Activated naive CD4-positive, alpha-beta T cell (primary cell): ENCODE measurements at regions not wholly inside any gene's neighbourhood (a gene's known extent, or its start where the extent isn't known, plus 50 kb on each side); places are given as distances from the start of the nearest gene placed in this dataset.
"Not testable (repeated sequence)": the region's sequence is repeated elsewhere in the genome, so short reads cannot be mapped to it uniquely, and the experiment has no call there.

Source experiments
- DNase-seq, 4 experiments: peaks; one replicate each; lab custom pipeline; 2025; lab: John Stamatoyannopoulos, UW

DNA sequence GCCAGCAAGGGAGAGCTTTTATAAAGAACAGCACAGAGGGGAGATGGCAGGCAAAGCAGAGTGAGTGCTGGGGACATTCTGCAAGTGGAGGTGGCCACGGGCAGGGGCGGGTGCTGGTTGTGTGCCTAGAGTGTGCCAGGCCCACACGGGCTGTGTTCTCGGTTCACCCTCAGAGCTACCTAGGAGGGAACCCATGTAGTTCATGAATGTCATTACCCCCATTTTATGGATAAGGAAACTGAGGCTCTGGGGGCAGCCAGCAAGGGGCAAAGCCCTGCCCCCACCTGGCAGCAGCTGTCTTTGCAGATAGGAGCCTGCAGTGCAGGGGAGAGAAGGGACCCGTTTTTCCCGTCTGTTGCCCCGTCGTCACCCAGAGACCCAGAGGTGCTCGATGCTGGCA, 85.2 kb upstream of the NCOR2 start:
- no peak for DNase-seq

DNA sequence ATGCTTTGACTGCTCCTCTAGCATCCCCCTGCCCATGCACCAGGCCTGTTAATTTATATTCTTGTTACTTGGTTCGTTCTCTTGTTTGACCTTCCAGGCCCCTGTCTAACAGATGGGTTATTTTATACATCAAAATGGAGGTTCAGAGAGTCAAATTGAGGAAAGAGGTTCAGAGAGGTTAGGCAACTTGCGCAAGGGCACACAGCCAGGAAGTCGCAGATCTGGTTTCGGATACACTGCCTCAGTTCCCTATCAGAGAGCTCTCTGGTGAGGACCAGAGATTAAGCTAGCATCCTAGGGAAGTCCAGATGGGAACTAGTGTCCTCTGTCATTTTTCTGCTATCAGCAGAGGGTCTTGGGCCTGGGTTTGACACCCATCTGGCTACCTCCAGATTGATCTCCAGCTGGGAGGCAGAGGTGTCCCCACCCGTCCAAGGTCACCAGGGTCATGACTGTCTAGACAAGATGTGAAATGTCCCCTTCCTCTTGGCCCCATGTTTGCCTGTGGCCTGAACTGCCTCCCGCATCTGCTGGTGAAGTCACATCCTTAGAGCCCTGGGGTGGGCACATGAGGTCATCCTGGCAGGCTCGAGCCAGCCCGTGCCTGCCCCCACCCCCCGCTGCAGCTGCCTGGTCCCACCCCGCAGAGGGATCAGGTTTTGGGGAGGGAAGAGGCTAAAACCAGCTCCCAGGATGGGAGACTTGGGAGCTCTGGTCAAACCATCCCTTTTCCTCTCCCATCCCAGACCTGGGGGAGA, 84.3 kb upstream of the NCOR2 start:
- DNase-seq: no peak

DNA sequence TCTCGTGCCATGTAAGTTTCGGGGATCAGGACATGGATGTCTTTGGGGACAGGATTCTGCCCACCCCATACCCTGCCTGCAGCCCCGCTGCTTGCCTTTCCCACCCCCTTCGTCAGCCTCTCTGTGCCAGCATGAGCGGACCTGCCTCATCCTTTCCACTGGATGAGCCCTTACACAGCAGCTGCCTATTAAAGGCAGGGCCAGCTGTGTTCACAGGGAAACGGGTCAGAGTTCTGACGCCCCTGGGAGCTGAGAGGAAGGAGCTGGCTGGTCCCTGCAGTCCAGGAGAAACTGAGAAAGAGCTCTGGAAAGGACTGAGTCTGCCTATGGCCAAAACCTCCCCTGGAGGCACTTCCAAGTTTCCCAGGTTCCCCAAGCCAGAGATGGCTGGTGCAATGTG, 83.5 kb upstream of the NCOR2 start:
- no peak for DNase-seq

DNA sequence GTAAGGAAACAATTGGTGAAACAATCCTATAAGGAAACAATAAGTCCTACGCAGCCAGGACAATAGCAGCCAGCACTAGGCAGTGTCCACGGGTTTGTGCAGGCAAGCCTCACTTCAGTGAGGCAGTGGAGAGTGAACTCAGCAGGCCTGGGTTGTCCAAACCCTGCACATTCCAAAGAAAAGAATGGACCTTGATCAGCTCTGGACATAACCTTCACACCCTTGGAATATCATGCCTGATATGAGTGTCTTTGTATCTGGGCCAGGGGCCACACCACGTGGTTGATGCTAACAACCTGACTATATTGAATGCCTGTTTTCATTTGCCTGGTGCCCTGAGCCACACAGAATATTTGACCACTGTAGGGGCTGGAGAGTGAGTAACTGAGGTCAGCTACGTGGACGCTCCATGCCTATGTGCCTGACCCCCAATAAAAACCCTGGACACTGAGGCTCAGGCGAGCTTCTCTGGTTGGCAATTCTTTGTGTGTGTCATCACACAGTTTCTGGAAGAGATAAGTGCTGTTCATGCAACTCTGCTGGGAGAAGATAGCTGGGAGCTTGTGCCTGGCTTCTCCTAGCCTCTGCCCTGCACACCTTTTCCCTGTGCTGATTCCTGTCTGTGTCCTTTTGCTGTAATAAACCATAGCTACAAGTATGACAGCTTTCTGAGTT, 81.4 kb upstream of the NCOR2 start:
- DNase-seq: no peak

DNA sequence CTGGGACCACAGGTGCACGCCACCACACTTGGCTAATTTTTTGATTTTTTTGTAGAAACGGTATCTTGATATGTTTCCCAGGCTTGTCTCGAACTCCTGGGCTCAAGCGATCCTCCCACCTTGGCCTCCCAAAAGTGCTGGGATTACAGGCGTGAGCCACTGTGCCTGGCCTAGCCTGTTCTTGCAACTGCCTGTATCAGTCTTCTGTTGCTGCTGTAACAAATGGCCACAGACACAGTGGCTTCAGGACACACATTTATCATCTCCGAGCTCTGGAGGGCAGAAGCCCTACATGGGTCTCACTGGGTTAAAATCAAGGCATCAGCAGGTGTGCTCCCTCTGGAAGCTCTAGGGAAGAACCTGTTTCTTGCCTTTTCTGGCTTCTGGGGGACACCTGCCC, 79.9 kb upstream of the NCOR2 start:
- no peak for DNase-seq

DNA sequence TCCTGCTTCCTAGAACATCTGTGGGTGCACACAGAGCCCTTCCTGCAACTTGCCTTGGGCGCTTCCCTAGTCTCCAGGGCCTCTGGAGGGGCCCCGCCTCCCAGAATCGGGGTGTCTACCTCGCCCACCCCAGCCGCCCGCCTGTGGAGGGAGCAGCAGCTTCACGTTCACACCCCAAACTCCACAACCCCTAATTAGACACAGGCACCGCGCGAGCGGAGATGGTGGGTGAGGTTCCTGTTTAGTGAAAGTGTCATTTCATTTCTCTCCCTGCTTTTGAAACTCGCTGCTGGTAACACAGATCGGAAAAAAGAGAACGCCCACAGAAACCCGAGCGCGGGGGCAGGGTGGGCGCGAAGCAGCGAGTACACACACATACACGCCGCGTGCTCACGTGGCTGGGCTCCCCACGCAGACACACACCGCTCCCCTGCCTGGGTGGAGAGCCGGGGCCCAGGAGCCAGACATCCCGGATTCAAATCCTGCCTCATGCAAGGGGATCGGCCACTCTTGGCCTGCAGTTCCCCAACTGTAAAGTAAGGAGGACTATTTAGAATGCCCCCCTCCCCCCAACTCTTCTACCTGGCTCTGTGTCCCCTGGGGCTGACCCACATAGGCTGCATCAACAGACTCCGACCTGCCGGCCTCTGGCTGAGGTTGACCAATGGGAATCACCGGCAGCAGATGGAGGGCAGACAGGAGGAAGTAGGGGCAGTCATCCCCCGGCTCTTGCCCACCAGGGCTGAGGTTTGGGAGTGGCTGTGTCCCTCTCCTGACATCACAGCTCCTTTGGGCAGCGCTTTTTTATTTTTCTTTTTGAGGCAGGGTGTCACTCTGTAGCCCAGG, 79.2 kb upstream of the NCOR2 start:
- peak in 3 of 4 experiments; percentile 5 to 17 (median 6) for DNase-seq

DNA sequence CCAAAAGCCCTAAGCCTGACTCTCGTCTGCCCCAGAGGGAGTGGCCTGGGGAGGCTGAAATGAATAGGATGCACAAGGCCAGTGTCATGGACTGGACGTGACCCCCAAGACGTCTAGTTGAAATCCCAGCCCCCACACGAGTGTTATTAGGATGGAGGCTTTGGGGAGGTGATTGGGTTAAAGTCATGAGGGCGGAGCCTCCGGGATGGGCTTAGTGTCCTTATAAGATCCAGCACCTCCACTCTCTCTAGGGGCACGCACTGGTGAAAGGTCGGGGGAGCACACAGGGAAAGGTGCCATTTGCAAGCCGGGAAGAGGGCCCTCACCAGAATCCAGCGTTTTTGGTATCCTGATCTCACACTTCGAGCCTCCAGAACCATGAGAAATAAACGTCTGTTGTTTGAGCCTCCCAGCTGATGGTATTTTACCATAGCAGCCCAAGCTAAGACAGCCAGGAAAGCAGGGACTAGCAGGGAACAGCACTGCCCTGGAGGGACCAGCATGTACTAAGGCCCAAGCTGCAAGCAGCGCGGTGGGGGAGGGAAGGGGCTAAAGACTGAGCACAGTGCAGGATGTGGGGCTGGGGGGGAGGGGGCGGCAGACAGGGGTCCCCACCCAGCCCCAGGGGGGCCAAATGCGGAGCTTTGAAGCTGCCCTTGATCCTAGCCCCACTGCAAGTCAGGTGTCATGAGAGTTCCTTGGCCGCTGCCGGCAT, 78.3 kb upstream of the NCOR2 start:
- DNase-seq: no peak

DNA sequence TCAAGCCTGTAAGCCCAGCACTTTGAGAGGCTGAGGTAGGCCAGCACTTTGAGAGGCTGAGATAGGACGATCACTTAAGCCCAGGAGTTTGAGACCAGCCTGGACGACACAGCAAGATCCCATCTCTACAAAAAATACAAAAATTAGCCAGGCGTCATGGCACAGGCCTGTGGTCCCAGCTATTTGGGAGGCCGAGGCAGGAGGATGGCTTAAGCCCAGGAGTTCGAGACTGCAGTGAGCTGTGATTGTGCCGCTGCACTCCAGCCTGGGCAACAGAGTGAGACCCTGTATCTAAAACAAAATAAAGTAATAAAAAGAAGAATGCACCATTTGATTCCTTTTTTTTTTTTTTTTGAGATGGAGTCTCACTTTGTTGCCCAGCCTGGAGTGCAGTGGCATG, 76.4 kb upstream of the NCOR2 start:
- not testable (repeated sequence) for DNase-seq

DNA sequence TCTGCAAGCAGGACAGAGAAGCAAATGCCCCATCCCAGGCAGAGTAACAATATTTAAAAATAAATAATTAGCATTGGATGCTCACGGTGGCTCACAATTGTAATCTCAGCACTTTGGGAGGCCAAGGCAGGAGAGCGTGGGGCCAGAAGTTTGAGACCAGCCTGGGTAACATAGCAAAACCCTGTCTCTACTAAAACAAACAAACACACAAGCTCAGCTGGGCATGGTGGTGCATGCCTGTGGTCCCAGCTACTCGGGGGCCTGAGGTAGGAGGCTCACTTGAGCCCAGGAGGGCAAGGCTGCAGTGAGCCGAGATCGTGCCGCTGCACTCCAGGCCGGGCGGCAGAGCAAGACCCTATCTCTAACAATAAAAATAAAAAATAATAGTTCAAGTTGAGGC, 74.7 kb upstream of the NCOR2 start:
- no peak for DNase-seq

DNA sequence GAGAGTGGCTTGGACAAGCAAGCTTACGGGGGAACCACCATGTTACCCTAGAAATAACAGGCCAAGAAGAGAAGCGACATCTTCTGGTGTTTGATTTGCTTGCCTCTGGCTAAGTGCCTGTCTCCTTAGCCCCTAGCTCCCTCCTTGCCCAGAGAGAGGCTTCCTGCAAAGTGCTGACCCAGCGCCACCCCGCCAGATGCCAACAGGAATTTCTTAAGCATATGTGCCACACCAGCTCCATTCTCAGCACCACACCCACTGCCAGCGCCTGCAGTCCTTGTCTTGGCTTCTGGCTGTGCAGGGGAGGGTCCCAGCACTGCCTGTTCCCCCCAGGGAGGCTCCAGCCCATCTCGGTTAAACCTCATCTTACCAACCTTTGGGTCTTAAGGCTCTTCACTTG, 74.2 kb upstream of the NCOR2 start:
- DNase-seq: no peak

DNA sequence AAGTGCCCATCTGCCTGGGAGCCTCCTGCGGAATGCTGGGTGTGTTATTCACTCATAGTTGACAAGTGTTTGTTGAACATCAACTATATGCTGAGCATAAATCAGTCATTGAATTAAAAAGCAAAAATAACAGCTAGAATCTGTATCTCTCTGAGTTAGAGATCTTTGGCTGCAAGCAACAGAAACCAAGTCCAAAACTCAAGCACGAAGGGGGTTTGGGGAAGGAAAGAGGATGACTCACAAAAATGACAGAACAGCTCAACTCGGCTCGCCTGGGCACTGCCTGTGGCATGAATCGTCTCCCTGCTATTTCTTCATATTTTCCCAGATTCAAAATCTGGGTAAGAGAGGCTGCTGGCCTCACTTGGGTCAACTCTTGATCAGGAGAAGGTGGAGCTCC, 72.6 kb upstream of the NCOR2 start:
- no peak for DNase-seq

DNA sequence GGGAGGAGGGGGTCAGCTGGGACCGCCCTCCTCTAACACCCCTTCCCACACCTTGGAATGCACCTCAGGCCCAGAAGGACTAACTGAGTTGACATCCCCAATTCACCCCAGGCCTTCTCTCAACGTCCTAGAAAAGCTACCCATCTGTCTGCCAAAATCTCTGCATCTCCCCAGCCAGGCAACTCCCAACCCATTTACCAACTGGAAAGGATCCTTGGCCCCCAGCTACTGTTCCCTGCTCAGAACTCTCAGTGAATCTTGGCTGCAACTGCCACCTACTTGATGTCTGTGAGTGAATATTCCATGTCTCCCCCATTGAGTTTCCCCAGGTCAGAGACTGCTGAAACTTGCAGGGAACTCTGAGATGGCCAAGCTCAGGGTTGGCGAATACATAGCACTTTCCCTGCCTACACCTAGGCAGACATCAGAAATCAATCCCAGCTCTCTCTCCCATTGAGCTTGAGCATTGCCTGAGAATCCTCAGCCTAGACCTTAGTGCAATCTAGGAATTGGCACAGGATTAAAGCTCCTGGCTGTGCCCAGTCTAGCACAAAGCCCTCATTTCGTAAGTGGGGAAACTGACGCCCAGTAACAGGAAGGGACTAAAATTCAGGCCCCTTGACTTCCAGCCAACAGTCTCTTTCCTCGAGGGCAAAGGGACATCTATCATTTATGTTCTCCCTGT, 71.9 kb upstream of the NCOR2 start:
- no peak for DNase-seq

DNA sequence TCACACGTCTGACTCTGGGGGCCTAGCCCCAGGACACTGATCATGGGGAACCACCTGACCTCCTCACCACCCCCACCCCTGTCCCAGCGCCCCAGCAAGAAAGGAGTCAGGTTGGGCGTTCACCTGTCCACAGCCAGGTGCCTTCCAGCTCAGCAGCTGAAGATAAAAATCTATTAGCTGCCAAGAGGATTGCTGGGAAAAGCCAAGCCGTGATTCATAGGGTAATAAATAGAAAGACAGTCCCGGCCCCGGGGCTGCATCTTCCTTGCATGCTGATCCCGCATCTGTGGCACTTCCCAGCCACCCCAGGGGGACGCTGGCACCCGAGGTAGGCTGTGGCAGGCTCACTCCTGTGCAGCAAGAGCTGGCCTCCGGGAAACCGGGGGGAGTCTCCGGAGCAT, 70.2 kb upstream of the NCOR2 start:
- DNase-seq: no peak

DNA sequence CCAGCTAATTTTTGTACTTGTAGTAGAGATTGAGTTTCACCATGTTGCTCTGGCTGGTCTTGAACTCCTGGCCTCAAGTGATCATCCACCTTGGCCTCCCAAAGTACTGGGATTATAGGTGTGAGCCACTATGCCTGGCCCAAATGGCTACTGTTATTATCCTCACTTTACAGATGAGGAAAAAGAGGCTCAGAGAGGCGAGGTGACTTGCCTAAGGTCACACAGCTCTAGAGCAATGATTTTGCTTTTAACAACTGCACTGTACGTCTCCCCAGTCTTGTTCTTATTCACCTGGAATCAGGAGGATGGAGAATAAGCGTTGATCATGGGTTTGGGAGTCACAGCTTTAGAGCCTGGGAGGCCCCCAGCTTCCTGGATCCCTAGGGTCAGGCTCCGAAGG, 69.8 kb upstream of the NCOR2 start:
- DNase-seq: no peak

DNA sequence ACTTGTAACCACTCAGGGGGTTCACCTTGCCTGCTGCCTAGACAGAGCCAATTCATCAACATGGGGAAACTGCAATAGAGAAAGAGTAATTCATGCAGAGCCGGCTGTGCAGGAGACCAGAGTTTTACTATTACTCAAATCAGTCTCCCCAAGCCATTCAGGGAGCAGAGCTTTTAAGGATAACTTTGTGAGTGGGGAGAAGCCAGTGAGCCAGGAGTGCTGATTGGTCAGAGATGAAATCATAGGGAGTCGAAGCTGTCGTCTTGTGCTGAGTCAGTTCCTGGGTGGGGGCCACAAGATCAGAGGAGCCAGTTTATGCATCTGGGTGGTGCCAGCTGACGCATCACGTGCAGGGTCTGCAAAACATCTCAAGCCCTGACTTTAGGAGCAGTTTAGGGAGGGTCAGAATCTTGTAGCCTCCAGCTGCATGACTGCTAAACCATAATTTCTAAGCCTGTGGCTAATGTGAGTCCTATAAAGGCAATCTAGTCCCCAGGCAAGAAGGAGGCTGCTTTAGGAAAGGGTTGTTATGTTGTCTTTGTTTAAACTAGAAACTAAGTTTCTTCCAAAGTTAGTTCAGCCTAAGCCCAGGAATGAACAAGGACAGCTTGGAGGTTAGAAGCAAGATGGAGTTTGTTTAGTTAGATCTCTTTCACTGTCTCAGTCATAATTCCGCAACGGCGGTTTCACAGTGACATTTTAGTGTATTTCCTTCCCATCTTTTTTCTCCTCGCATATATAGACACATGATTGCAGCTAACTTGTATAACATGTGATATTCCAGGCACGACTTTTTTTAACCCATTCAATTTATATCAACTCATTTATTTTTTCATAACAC, 68.9 kb upstream of the NCOR2 start:
- peak in 2 of 4 experiments; percentile 6 to 32 for DNase-seq

DNA sequence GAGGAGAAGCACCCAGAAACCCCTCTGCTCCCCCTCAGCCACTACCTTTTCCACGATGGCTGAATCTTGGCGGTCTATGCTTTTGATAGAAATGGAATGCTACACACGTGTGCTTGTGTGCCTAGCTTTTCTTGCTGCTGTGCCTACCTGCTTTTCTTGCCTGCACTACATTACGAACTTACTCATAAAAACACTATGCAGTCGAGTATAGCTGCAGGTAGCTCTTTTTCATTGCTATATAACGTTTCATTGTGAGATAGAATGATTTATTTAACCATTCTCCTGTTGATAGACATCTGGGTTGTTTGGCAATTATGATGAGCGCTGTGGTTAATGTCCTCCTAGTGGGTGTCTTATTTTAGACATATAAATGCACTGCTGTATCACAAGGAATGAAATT, 67.9 kb upstream of the NCOR2 start:
- DNase-seq: no peak

DNA sequence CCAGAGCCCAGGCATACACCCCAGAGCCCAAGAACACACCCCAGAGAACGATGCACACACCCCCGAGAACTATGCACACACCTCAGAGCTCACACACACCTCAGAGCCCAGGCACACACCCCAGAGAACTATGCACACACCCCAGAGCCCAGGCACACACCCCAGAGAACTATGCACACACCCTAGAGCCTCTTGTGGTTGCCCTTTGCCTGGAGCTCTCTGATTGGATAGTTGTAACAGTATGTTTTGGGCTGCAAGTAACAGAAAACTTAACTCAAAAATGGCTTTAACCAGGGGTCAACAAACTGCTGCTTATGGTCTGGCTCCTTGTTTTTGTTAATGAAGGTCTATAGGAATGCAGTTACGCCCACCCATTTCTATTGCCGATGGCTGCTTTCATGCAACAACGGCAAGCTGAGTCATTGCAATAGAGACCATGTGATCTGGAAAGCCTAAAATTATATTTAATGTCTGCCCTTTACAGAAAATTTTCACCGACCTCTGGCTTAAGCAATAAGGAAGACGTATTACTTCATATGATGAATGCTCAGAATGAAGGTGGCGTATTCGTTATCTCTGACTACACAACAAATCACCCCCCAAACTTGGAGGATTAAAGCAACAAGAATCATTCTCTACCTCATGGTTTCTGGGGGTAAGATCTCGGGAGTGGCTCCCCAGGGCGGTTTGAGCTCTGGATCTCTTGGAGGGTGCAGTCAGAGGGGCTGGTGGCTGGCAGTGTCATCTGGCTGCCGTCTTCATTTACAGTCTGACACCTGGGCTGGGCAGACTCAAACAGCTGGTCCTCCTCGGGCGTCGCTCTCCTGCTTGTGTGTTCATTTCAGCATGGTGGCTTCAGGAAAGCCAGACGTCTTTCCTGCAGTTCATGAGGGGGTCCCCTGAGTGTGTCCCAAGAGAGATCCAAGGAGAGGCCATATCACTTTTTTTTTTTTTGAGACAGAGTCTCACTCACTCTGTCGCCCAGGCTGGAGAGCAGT, 66.3 kb upstream of the NCOR2 start:
- DNase-seq: no peak

DNA sequence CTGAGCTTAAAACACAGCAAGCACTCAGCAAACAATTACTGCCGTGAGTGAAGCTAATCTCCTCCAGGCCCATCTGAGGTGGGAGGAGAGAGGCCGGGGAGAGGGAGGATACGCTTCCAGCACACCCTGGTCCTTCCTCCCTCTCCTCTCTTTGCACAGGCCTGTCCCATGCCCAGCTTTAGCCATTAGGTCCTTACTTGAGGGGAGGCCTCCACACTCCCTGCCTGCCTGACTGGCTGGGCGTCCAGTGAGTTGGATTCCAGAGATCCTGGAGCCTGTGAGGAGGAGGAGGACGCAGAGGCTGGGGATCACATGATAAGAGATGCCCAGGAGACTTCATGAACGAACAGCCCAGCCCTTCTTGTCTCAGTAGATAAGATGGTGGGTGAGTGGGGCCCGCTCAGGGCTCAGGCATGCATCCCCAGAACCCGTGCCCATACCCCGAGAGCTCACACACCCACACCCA, 65.1 kb upstream of the NCOR2 start:
- DNase-seq: no peak

DNA sequence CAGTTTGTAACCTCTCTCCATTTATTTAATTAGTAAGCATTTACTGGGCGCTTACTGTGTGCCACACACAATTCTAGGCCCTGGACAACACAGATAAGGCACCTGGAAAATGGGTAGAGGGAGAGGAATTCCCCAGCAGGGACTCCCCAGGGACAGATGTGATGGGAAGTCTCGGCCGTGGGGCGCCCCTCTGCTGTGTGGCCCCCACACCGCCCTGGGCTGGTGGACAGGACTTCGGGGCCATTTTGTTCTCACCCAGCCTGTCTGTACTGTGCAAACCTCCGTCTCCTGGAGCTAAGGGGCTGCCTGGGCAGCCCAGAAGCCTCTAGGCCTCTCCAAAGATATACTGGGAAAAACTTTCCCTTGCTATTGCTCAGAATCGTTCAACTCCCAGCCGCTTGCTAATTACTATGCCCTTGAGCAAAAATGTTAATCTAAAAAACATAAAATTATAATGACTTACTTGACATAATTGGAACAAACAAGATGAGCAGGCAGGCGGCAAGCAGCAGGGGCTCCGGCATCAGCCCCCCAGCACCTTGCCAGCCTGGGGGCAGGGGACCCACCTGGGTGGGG, 64.4 kb upstream of the NCOR2 start:
- no peak for DNase-seq
